Stimulated activated memory B cell treated with anti-CD40 and anti-IgM and Interleukin-4, amounts not matched to agents 10 μg/mL and 1 μg/mL and 100 μg/mL, for 72 hours (primary cell): ENCODE measurements at regions not wholly inside any gene's neighbourhood (a gene's known extent, or its start where the extent isn't known, plus 50 kb on each side); places are given as distances from the start of the nearest gene placed in this dataset.

Source experiments
- ATAC-seq: fragments of 150-1000 bp; cut with Tn5 transposase; 2 replicates; pipeline ENCODE4 v1.10.0; 2021
- H3K27ac Mint-ChIP-seq: one replicate; pipeline ENCODE4 v1.8.0; 2022; ENCODE audit warnings: mild to moderate bottlenecking, mixed read lengths
- H3K27me3 Mint-ChIP-seq: one replicate; pipeline ENCODE4 v1.8.0; 2022; ENCODE audit warnings: mixed read lengths
- H3K36me3 Mint-ChIP-seq: one replicate; pipeline ENCODE4 v1.8.0; 2022; ENCODE audit warnings: mixed read lengths
- H3K4me1 Mint-ChIP-seq: one replicate; pipeline ENCODE4 v1.8.0; 2022; ENCODE audit warnings: mixed read lengths
- H3K4me3 Mint-ChIP-seq: one replicate; pipeline ENCODE4 v1.8.0; 2022; ENCODE audit warnings: mild to moderate bottlenecking, moderate library complexity, mixed read lengths
- H3K9me3 Mint-ChIP-seq: one replicate; pipeline ENCODE4 v1.8.0; 2022; ENCODE audit warnings: mixed read lengths

GRCh38 chr13:62292714-62293480 lies 877.2 kb upstream of the PCDH20 start:
- no peak overlapping the region for H3K27ac Mint-ChIP-seq
- peaks cover 12% of the 10 kb centered on the region for H3K9me3 Mint-ChIP-seq
- no peaks in the 10 kb centered on the region for H3K27me3 Mint-ChIP-seq
- H3K36me3 Mint-ChIP-seq = no peaks in the 10 kb centered on the region
- no peaks in the 10 kb centered on the region for H3K4me1 Mint-ChIP-seq
- H3K4me3 Mint-ChIP-seq = no peak overlapping the region
- ATAC-seq = no peak

DNA sequence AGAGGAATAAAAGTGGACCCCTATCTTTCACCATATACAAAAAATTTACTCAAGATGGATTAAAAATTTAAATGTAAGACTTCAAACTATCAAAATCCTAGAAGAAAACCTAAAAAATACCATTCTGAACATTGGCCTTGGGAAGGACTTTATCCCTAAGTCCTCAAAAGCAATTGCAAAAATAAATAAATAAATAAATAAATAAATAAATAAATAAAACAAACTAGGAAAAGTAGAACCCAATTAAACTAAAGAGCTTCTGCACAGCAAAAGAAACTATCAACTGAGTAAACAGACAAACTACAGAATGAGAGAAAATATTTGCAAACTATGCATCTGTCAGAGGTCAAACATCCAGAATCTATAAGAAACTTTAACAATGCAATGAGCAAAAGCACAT lies 874.9 kb upstream of the PCDH20 start:
- H3K36me3 Mint-ChIP-seq = no peaks in the 10 kb centered on the region
- H3K9me3 Mint-ChIP-seq = peaks cover 14% of the 10 kb centered on the region

GRCh38 chr13:62287764-62288163 lies 872.1 kb upstream of the PCDH20 start:
- Mint-ChIP-seq H3K4me1 (no peaks in the 10 kb centered on the region), H3K27ac (no peak overlapping the region), H3K27me3 (no peaks in the 10 kb centered on the region), H3K9me3 (peaks cover 14% of the 10 kb centered on the region), H3K4me3 (no peak overlapping the region), H3K36me3 (no peaks in the 10 kb centered on the region)
- ATAC-seq = no peak

More for the DNA sequence above, 874.9 kb upstream of the PCDH20 start:
- Mint-ChIP-seq H3K4me3 (no peak overlapping the region), H3K27me3 (no peaks in the 10 kb centered on the region), H3K4me1 (no peaks in the 10 kb centered on the region), H3K27ac (no peak overlapping the region)
- ATAC-seq = no peak

GRCh38 chr13:62280590-62280989 lies 864.9 kb upstream of the PCDH20 start:
- no peaks in the 10 kb centered on the region for H3K36me3 Mint-ChIP-seq
- no peaks in the 10 kb centered on the region for H3K27me3 Mint-ChIP-seq
- H3K4me3 Mint-ChIP-seq = no peak overlapping the region
- no peak overlapping the region for H3K27ac Mint-ChIP-seq
- H3K4me1 Mint-ChIP-seq = no peaks in the 10 kb centered on the region
- ATAC-seq = no peak
- H3K9me3 Mint-ChIP-seq = peaks cover 6% of the 10 kb centered on the region

DNA sequence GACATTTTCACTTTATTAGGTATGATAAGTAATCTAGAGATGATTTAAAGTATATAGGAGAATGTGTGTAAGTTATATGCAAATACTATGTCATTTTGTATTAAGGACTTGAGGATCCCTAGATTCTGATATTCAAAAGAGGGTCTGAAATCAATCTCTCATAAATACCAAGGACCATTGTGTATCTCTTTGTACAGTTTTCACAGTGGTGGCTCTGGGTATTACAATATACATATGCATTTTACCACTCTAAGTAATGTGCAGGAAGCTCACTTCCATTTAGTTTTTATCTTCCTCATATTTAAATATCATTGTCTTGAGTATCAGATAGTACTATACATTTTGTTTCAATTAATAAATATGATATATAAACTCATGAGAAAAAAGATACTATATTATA lies 862.6 kb upstream of the PCDH20 start:
- ATAC-seq = no peak
- H3K4me3 Mint-ChIP-seq = no peak overlapping the region
- no peaks in the 10 kb centered on the region for H3K4me1 Mint-ChIP-seq
- H3K27ac Mint-ChIP-seq = no peak overlapping the region
- no peaks in the 10 kb centered on the region for H3K36me3 Mint-ChIP-seq
- peaks cover 6% of the 10 kb centered on the region for H3K9me3 Mint-ChIP-seq
- H3K27me3 Mint-ChIP-seq = no peaks in the 10 kb centered on the region

- no peaks in the 10 kb centered on the region for H3K36me3 Mint-ChIP-seq
- H3K27me3 Mint-ChIP-seq = no peaks in the 10 kb centered on the region
- no peak for ATAC-seq
- H3K9me3 Mint-ChIP-seq = no peaks in the 10 kb centered on the region
- H3K27ac Mint-ChIP-seq = no peak overlapping the region
- no peaks in the 10 kb centered on the region for H3K4me1 Mint-ChIP-seq
- H3K4me3 Mint-ChIP-seq = no peak overlapping the region
These were observed 836.1 kb upstream of the PCDH20 start for GRCh38 chr13:62251734-62252133.

- Mint-ChIP-seq H3K36me3 (no peaks in the 10 kb centered on the region), H3K4me3 (no peak overlapping the region), H3K27ac (no peak overlapping the region), H3K27me3 (no peaks in the 10 kb centered on the region), H3K9me3 (no peaks in the 10 kb centered on the region), H3K4me1 (no peaks in the 10 kb centered on the region)
- peak; percentile 16 for ATAC-seq
These were observed 835.0 kb upstream of the PCDH20 start for GRCh38 chr13:62250501-62251201.

GRCh38 chr13:62246581-62246980 lies 830.9 kb upstream of the PCDH20 start:
- no peak for ATAC-seq
- no peaks in the 10 kb centered on the region for H3K4me1 Mint-ChIP-seq

GRCh38 chr13:62243106-62243505 lies 827.5 kb upstream of the PCDH20 start:
- no peak for ATAC-seq
- H3K4me3 Mint-ChIP-seq = no peak overlapping the region
- no peaks in the 10 kb centered on the region for H3K27me3 Mint-ChIP-seq
- no peaks in the 10 kb centered on the region for H3K36me3 Mint-ChIP-seq
- H3K27ac Mint-ChIP-seq = no peak overlapping the region
- peaks cover 2% of the 10 kb centered on the region for H3K9me3 Mint-ChIP-seq
- no peaks in the 10 kb centered on the region for H3K4me1 Mint-ChIP-seq

More at GRCh38 chr13:62246581-62246980, 830.9 kb upstream of the PCDH20 start:
- no peaks in the 10 kb centered on the region for H3K36me3 Mint-ChIP-seq
- no peak overlapping the region for H3K27ac Mint-ChIP-seq
- no peaks in the 10 kb centered on the region for H3K27me3 Mint-ChIP-seq
- no peak overlapping the region for H3K4me3 Mint-ChIP-seq
- H3K9me3 Mint-ChIP-seq = no peaks in the 10 kb centered on the region

DNA sequence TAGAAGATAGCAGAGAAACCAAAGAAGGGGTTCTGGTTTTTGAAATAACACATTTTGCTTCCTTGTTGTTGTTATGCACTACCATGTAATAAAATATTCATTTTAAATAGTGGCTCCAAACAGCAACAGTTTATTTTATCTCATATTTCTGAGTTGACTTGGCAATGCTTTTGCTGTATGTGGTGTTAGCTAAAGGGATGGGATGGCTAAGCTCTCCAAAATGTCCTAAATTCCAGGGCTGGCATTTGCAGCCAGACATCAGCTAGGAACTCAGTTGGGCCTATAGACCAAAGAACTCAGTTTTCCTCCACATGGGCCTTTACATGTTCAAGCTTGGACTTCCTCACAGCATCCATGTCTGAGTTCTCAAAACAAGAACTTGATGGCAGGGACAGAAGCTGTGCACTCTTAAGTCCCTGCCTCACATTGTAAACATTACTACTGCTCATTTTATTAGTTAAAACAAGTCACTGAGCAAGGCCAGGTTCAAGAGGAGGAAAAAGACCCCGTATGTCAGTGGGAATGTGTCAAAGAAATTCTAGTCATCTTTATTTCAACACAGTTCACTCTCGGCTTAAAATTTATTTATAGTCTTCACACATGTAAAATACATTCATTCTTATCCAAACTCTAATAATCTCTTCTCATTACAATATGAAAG lies 819.3 kb upstream of the PCDH20 start:
- H3K27ac Mint-ChIP-seq = no peak overlapping the region
- H3K4me3 Mint-ChIP-seq = no peak overlapping the region
- H3K4me1 Mint-ChIP-seq = no peaks in the 10 kb centered on the region
- ATAC-seq = no peak
- H3K36me3 Mint-ChIP-seq = no peaks in the 10 kb centered on the region
- H3K27me3 Mint-ChIP-seq = no peaks in the 10 kb centered on the region
- H3K9me3 Mint-ChIP-seq = peaks cover 5% of the 10 kb centered on the region

- no peak overlapping the region for H3K4me3 Mint-ChIP-seq
- H3K4me1 Mint-ChIP-seq = peaks cover 6% of the 10 kb centered on the region
- peaks cover 8% of the 10 kb centered on the region for H3K9me3 Mint-ChIP-seq
- no peaks in the 10 kb centered on the region for H3K27me3 Mint-ChIP-seq
- no peak for ATAC-seq
- H3K36me3 Mint-ChIP-seq = no peaks in the 10 kb centered on the region
- H3K27ac Mint-ChIP-seq = no peak overlapping the region
These were observed 795.3 kb upstream of the PCDH20 start for GRCh38 chr13:62210951-62211350.

DNA sequence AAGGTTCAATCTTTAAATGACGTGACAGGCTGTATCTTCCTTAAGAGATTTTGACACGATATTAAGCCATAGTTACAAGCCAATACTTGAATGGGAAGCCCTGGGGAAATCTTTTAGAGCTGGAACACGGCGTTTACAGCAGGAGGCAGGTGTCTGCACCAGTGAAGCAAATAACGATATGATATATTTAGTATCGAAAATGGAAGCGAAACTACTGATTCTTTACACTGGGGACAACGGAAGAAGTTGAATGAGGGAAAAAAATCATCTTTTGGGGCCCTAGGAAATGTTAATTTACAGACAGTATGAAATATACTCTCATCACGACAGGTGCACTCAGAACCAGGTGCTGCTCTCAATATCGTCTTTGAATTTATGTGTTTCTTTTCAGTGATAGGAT lies 793.9 kb upstream of the PCDH20 start:
- peak; percentile 36 for ATAC-seq
- no peaks in the 10 kb centered on the region for H3K36me3 Mint-ChIP-seq
- peaks cover 10% of the 10 kb centered on the region for H3K9me3 Mint-ChIP-seq
- no peaks in the 10 kb centered on the region for H3K27me3 Mint-ChIP-seq
- no peak overlapping the region for H3K27ac Mint-ChIP-seq
- H3K4me1 Mint-ChIP-seq = peaks cover 6% of the 10 kb centered on the region
- H3K4me3 Mint-ChIP-seq = peak overlapping the region; percentile 40

- no peak overlapping the region for H3K27ac Mint-ChIP-seq
- ATAC-seq = no peak
- H3K4me3 Mint-ChIP-seq = no peak overlapping the region
- H3K36me3 Mint-ChIP-seq = no peaks in the 10 kb centered on the region
- peaks cover 6% of the 10 kb centered on the region for H3K4me1 Mint-ChIP-seq
- peaks cover 15% of the 10 kb centered on the region for H3K9me3 Mint-ChIP-seq
- no peaks in the 10 kb centered on the region for H3K27me3 Mint-ChIP-seq
These were observed 791.7 kb upstream of the PCDH20 start for GRCh38 chr13:62207388-62207787.

DNA sequence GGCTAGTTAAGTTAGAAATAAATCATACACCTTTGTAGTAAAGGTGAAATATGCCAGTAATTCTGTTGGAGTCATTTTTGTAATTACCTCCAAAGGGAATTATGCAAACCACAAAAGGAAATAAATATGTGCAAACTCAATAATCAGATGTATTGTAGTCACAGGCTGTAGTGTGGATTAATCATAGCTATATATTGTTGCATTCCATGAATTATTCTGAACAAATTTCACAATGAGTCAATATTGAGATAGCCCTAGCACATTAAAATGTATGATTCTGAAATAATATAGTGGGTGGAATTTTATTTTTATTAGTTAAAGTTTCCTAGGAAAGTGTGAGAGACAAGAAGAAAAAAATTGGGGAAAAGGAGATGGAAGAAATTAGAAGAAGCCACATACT lies 790.5 kb upstream of the PCDH20 start:
- Mint-ChIP-seq H3K27me3 (no peaks in the 10 kb centered on the region), H3K36me3 (no peaks in the 10 kb centered on the region), H3K4me3 (no peak overlapping the region), H3K9me3 (peaks cover 15% of the 10 kb centered on the region), H3K4me1 (peaks cover 6% of the 10 kb centered on the region), H3K27ac (no peak overlapping the region)
- no peak for ATAC-seq

DNA sequence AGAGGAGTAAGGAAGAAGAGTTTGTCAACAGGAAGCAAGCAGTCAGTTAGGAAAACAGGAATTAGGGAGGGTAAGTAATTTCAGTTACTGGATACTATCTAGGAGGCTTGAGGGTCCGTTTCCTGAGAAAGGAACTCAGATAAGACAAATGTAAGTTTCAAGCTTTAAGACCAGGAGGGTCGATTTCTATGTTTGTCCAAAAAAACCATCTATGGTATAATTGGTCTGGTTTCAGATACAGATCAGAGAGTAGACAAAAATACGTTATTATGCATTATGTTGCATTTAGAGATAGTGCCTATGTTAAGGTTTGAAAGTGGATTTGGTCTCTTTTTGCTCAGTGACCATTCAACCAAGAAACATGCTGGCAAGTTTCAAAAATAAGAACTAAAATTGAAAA lies 789.6 kb upstream of the PCDH20 start:
- Mint-ChIP-seq H3K27me3 (no peaks in the 10 kb centered on the region), H3K27ac (no peak overlapping the region), H3K36me3 (no peaks in the 10 kb centered on the region), H3K9me3 (peaks cover 20% of the 10 kb centered on the region), H3K4me3 (no peak overlapping the region), H3K4me1 (peaks cover 6% of the 10 kb centered on the region)
- ATAC-seq = no peak

DNA sequence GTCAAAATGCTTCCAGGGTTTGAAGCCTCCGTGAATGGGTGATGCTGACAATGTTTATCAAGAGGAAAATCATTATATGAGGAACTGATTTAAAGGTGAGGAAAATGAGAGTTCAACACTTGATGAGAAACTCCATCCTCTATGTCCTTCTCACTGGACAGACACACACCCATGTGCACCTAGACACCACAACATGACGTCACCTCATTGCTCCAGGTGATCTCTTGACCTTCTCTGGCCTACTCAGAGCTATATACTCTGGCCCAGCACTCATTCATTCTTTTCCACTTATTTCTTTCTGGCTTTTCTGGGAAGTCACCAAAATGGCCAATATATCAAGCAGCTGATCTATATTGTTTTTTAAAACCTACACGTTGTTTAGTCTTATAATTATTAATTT lies 778.7 kb upstream of the PCDH20 start:
- H3K4me1 Mint-ChIP-seq = no peaks in the 10 kb centered on the region
- no peaks in the 10 kb centered on the region for H3K36me3 Mint-ChIP-seq
- H3K27ac Mint-ChIP-seq = no peak overlapping the region
- no peaks in the 10 kb centered on the region for H3K27me3 Mint-ChIP-seq
- H3K4me3 Mint-ChIP-seq = no peak overlapping the region
- peaks cover 3% of the 10 kb centered on the region for H3K9me3 Mint-ChIP-seq
- no peak for ATAC-seq
